GM12878 (cell line): ENCODE measurements at regions not wholly inside any gene's neighbourhood (a gene's known extent, or its start where the extent isn't known, plus 50 kb on each side); places are given as distances from the start of the nearest gene placed in this dataset.

Source experiments
- ATAC-seq: fragments of 200-7000 bp; cut with Tn5 transposase; 3 replicates; pipeline ENCODE4 v1.9.1; 2020; ENCODE audit warnings: mild to moderate bottlenecking, moderate library complexity
- BruUV-seq: library from RNA; stranded (reverse); fragments of 400-500 nt; replicated peaks from 2 replicates; lab custom pipeline; 2021; lab: Mats Ljungman, UMichigan
- CTCF ChIA-PET: fragments of 300-600 bp; sonication (Branson Sonifier 250); formaldehyde crosslinking; extraction: SDS; loops from one replicate; lab custom pipeline; 2021; ENCODE audit warnings: inconsistent platforms; lab: Yijun Ruan, JAX
- POLR2A ChIA-PET: fragments of 350-600 bp; formaldehyde crosslinking; extraction: SDS; loops from one replicate; lab custom pipeline; 2021; ENCODE audit warnings: inconsistent platforms; lab: Charles Lee
- RAD21 ChIA-PET: fragments of 300-600 bp; sonication (Branson Sonifier 250); formaldehyde crosslinking; loops from one replicate; lab custom pipeline; 2023; ENCODE audit warnings: antibody characterized with exemption; ENCODE audit not compliant: unreplicated experiment; lab: Charles Lee
- SMC1A ChIA-PET: fragments of 300-600 bp; sonication (Branson Sonifier 250); formaldehyde crosslinking; loops from one replicate; lab custom pipeline; 2023; ENCODE audit not compliant: unreplicated experiment, uncharacterized antibody; lab: Charles Lee
- DNase-seq: peaks from one replicate; pipeline ENCODE4 v3.0.0-alpha.2; 2011; ENCODE audit warnings: low read depth, low spot score
- FAIRE-seq: peaks from 3 replicates; lab custom pipeline; 2011; peaks lifted over from hg19 to GRCh38; lab: Jason Lieb, UNC
- H2AFZ ChIP-seq: 2 replicates; pipeline ENCODE4 v1.6.0; 2011; ENCODE audit warnings: low read depth, low read length, control low read depth; ENCODE audit not compliant: control insufficient read depth
- H3K27ac ChIP-seq: 2 replicates; pipeline ENCODE4 v1.5.1; 2011; ENCODE audit warnings: control low read depth; ENCODE audit not compliant: control insufficient read depth, insufficient read depth
- H3K27me3 ChIP-seq, 2 experiments: replicated peaks in 1 of 2; 2 replicates each; pipeline versions ENCODE4 v1.6.0 to v1.6.1; 2011; ENCODE audit warnings: low read length in 1 of 2; ENCODE audit not compliant: control insufficient read depth in 2 of 2, insufficient read depth in 2 of 2
- H3K36me3 ChIP-seq, 2 experiments: 2 replicates each; pipeline ENCODE4 v1.5.1; 2011; ENCODE audit warnings: low read length in 1 of 2; ENCODE audit not compliant: control insufficient read depth in 2 of 2, insufficient read depth in 2 of 2
- H3K4me1 ChIP-seq: 2 replicates; pipeline ENCODE4 v1.6.1; 2011; ENCODE audit warnings: mild to moderate bottlenecking, low read length, moderate library complexity, mixed read lengths; ENCODE audit not compliant: control insufficient read depth, insufficient read depth
- H3K4me2 ChIP-seq: 2 replicates; pipeline ENCODE4 v1.6.0; 2011; ENCODE audit warnings: control low read depth; ENCODE audit not compliant: control insufficient read depth, insufficient read depth
- H3K4me3 ChIP-seq: fragments of 200-600 bp; sonication (generic); 2 replicates; pipeline ENCODE4 v1.5.1; 2016
- H3K79me2 ChIP-seq: 2 replicates; pipeline ENCODE4 v1.6.0; 2011; ENCODE audit warnings: low read length; ENCODE audit not compliant: control insufficient read depth, insufficient read depth
- H3K9ac ChIP-seq: 2 replicates; pipeline ENCODE4 v1.8.0; 2011; ENCODE audit warnings: low read length, control low read depth, mixed read lengths; ENCODE audit not compliant: control insufficient read depth, insufficient read depth
- H3K9me3 ChIP-seq: replicated peaks from 3 replicates; pipeline ENCODE4 v1.5.1; 2011; ENCODE audit warnings: mild to moderate bottlenecking, low read length; ENCODE audit not compliant: control insufficient read depth, insufficient read depth
- H4K20me1 ChIP-seq: 2 replicates; pipeline ENCODE4 v1.6.0; 2011; ENCODE audit not compliant: control insufficient read depth, insufficient read depth
- BACH1 ChIP-seq: fragments of 450-650 bp; IDR thresholded peaks from 2 replicates; pipeline ENCODE4 v1.6.1; 2017; ENCODE audit warnings: mild to moderate bottlenecking, borderline replicate concordance
- CBFB ChIP-seq: IDR thresholded peaks from 2 replicates; pipeline ENCODE4 v1.6.1; 2016; ENCODE audit warnings: antibody characterized with exemption, low read depth
- KAT2A ChIP-seq: conservative IDR thresholded peaks from 2 replicates; pipeline ENCODE4 v1.6.1; 2011; ENCODE audit warnings: low read depth, low read length; ENCODE audit not compliant: control insufficient read depth
- KLF5 ChIP-seq: fragments of 450-650 bp; IDR thresholded peaks from 2 replicates; pipeline ENCODE4 v1.6.1; 2014; ENCODE audit warnings: mild to moderate bottlenecking; ENCODE audit not compliant: partially characterized antibody
- NFYA ChIP-seq: IDR thresholded peaks from 2 replicates; pipeline ENCODE4 v1.6.1; 2011; ENCODE audit warnings: low read depth, mild to moderate bottlenecking, low read length, improper control_type of control experiment, borderline replicate concordance
- NR2C2 ChIP-seq: IDR thresholded peaks from 2 replicates; pipeline ENCODE4 v1.6.1; 2011; ENCODE audit warnings: borderline replicate concordance, low read depth; ENCODE audit not compliant: control insufficient read depth, insufficient read length
- PML ChIP-seq: IDR thresholded peaks from 2 replicates; pipeline ENCODE4 v1.6.1; 2012; ENCODE audit warnings: low read length, inconsistent platforms
- RELA ChIP-seq: fragments of 450-650 bp; IDR thresholded peaks from 2 replicates; pipeline ENCODE4 v1.8.0; 2014; ENCODE audit warnings: borderline replicate concordance; ENCODE audit not compliant: partially characterized antibody
- SMAD1 ChIP-seq: fragments of 450-650 bp; IDR thresholded peaks from 2 replicates; pipeline ENCODE4 v1.6.1; 2018; ENCODE audit warnings: mild to moderate bottlenecking, low read depth; ENCODE audit not compliant: partially characterized antibody
- STAT1 ChIP-seq: fragments of 450-650 bp; conservative IDR thresholded peaks from 2 replicates; pipeline ENCODE4 v1.6.1; 2014; ENCODE audit warnings: antibody characterized with exemption, mild to moderate bottlenecking
- TAF1 ChIP-seq: IDR thresholded peaks from 2 replicates; pipeline ENCODE4 v1.6.1; 2011; ENCODE audit warnings: mild to moderate bottlenecking, low read depth, low read length, borderline replicate concordance
- YBX1 ChIP-seq: fragments of 450-650 bp; IDR thresholded peaks from 2 replicates; pipeline ENCODE4 v1.6.1; 2016; ENCODE audit warnings: antibody characterized with exemption
- whole genome bisulfite sequencing: methylation state at CpG from one replicate; pipeline ENCODE4 v1.1.6; 2016; ENCODE audit warnings: low lambda C conversion rate; ENCODE audit not compliant: insufficient replicate concordance, insufficient coverage; ENCODE audit errors: missing lambda C conversion rate; 5-methylcytosine and 5-hydroxymethylcytosine counted together
- in situ Hi-C: fragments of 300-500 bp; cut with MboI; formaldehyde crosslinking; loops from 9 replicates; pipeline ENCODE4 v1.14.3; 2018; ENCODE audit warnings: mixed read lengths
- intact Hi-C: fragments of 100-400 bp; cut with micrococcal nuclease; formaldehyde crosslinking; loops from one replicate; pipeline ENCODE4 v1.14.2; 2022; ENCODE audit not compliant: unreplicated experiment
- TF ChIP-seq, protein P1 (sequence below): fragments of 450-650 bp; IDR thresholded peaks from 2 replicates; pipeline ENCODE4 v1.6.1; 2016; ENCODE audit warnings: mild to moderate bottlenecking
- TF ChIP-seq, protein P2 (sequence below): IDR thresholded peaks from 2 replicates; pipeline ENCODE4 v1.6.1; 2012; ENCODE audit warnings: mild to moderate bottlenecking, low read depth, low read length

DNA sequence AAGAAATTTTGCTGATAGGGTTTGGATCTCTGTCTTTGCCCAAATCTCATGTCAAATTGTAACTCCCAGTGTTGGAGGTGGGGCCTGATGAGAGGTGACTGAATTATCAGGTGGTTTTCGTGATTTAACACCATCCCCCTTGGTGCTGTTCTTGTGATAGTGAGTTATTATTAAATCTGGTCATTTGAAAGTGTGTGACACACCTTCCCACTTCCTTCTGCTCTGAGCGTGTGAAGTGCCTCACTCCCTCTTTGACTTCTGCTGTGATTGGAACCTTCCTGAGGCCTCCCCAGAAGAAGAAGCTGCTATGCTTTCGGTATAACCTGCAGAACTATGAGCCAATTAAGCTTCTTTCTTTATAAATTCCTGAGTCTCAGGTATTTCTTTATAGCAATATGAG is 632.0 kb downstream of the SLITRK5 start:
- H2AFZ ChIP-seq: no peak overlapping the region
- RAD21 ChIA-PET: no interaction called here
- POLR2A ChIA-PET: no interaction called here
- H3K9ac ChIP-seq: no peak overlapping the region
- TF ChIP-seq, protein P1, sequence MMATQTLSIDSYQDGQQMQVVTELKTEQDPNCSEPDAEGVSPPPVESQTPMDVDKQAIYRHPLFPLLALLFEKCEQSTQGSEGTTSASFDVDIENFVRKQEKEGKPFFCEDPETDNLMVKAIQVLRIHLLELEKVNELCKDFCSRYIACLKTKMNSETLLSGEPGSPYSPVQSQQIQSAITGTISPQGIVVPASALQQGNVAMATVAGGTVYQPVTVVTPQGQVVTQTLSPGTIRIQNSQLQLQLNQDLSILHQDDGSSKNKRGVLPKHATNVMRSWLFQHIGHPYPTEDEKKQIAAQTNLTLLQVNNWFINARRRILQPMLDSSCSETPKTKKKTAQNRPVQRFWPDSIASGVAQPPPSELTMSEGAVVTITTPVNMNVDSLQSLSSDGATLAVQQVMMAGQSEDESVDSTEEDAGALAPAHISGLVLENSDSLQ: no peak
- TF ChIP-seq, protein P2, sequence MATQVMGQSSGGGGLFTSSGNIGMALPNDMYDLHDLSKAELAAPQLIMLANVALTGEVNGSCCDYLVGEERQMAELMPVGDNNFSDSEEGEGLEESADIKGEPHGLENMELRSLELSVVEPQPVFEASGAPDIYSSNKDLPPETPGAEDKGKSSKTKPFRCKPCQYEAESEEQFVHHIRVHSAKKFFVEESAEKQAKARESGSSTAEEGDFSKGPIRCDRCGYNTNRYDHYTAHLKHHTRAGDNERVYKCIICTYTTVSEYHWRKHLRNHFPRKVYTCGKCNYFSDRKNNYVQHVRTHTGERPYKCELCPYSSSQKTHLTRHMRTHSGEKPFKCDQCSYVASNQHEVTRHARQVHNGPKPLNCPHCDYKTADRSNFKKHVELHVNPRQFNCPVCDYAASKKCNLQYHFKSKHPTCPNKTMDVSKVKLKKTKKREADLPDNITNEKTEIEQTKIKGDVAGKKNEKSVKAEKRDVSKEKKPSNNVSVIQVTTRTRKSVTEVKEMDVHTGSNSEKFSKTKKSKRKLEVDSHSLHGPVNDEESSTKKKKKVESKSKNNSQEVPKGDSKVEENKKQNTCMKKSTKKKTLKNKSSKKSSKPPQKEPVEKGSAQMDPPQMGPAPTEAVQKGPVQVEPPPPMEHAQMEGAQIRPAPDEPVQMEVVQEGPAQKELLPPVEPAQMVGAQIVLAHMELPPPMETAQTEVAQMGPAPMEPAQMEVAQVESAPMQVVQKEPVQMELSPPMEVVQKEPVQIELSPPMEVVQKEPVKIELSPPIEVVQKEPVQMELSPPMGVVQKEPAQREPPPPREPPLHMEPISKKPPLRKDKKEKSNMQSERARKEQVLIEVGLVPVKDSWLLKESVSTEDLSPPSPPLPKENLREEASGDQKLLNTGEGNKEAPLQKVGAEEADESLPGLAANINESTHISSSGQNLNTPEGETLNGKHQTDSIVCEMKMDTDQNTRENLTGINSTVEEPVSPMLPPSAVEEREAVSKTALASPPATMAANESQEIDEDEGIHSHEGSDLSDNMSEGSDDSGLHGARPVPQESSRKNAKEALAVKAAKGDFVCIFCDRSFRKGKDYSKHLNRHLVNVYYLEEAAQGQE: no peak
- H3K4me1 ChIP-seq: no peaks in the 10 kb centered on the region
- no peaks in the 10 kb centered on the region for H3K36me3 ChIP-seq
- no peaks in the 10 kb centered on the region for H3K9me3 ChIP-seq
- intact Hi-C loops (no loop called here), in situ Hi-C loops (no loop called here)
- SMC1A ChIA-PET: no interaction called here
- no peak overlapping the region for H3K27ac ChIP-seq
- FAIRE-seq: no peak
- WGBS: 11% methylated on average over 3 of the region's 3 CpGs
- no peak for DNase-seq
- ATAC-seq: no peak
- CTCF ChIA-PET: no interaction called here
- no peaks in the 10 kb centered on the region for H3K27me3 ChIP-seq
- no peak overlapping the region for H3K4me3 ChIP-seq
- H3K4me2 ChIP-seq: no peak overlapping the region
- no peaks in the 10 kb centered on the region for H3K79me2 ChIP-seq
- no peaks in the 10 kb centered on the region for H4K20me1 ChIP-seq
- BruUV-seq: no TSS peak

DNA sequence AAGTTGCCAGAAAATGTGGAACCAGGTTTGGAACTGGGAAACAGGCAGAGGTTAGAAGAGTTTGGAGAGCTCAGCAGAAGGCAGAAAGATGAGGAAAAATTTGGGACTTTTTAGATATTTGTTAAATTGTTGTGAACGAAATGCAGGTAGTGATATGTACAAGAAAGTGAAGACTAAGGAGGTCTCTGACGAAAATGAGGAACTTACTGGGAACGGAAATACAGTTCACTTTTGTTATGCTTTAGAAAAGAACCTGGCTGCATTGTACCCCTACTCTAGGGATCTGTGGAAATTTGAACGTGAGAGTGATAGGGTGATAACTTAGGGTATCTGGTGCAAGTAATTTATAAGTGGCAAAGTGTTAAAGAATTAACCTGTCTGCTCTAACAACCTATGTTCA is 632.4 kb downstream of the SLITRK5 start:
- Histone ChIP-seq H4K20me1 (no peaks in the 10 kb centered on the region), H3K36me3 (no peaks in the 10 kb centered on the region), H3K9ac (no peak overlapping the region), H3K4me1 (no peaks in the 10 kb centered on the region), H3K9me3 (no peaks in the 10 kb centered on the region), H3K4me3 (no peak overlapping the region), H3K27me3 (no peaks in the 10 kb centered on the region), H2AFZ (no peak overlapping the region), H3K27ac (no peak overlapping the region), H3K79me2 (no peaks in the 10 kb centered on the region), H3K4me2 (no peak overlapping the region)
- DNase-seq (no peak), FAIRE-seq (no peak), ATAC-seq (no peak)
- intact Hi-C loops: no loop called here
- RAD21 ChIA-PET: no interaction called here
- POLR2A ChIA-PET: no interaction called here
- CTCF ChIA-PET: no interaction called here
- no TSS peak for BruUV-seq
- SMC1A ChIA-PET: no interaction called here
- 0% methylated on average over 4 of the region's 4 CpGs for WGBS
- in situ Hi-C loops: no loop called here
- no peak for TF ChIP-seq KAT2A
- TF ChIP-seq YBX1: no peak
- TF ChIP-seq TAF1: no peak
- no peak for TF ChIP-seq BACH1
- no peak for TF ChIP-seq NR2C2
- TF ChIP-seq RELA: no peak
- TF ChIP-seq NFYA: no peak
- no peak for TF ChIP-seq PML
- TF ChIP-seq KLF5: no peak
- TF ChIP-seq CBFB: no peak
- no peak for TF ChIP-seq SMAD1
- no peak for TF ChIP-seq STAT1
